ENCODE measurements at regions not wholly inside any gene's neighbourhood (a gene's known extent, or its start where the extent isn't known, plus 50 kb on each side); places are given as distances from the start of the nearest gene placed in this dataset.

GRCh38 chr3:22208844-22209243, 457.8 kb upstream of the ZNF385D start:
- ChIA-PET CTCF (interaction anchor here (1.1 kb wide), 1 partner anchor 81 kb away, joined by 4 read pairs; no protein-coding TSS in a partner anchor), POLR2A (interaction anchor here (0.6 to 1.0 kb wide), 3 partner anchors 14 to 263 kb away, joined by 3 to 4 read pairs (median 4); no protein-coding TSS in a partner anchor)
- no TSS peak for BruUV-seq (replicated peaks)
- no peaks in the 10 kb centered on the region for H3K9me3 Mint-ChIP-seq (ENCODE audit: unreplicated experiment)
- no peak for TF ChIP-seq CTCF (IDR thresholded peaks at IDR 0.05; ENCODE audit: unreplicated experiment)
- H3K27ac Mint-ChIP-seq (ENCODE audit: low read depth, unreplicated experiment), result no peak overlapping the region
- no peak for DNase-seq (ENCODE audit: unreplicated experiment)
- intact Hi-C loops (cut with micrococcal nuclease), result no loop called here
- H3K27me3 Mint-ChIP-seq (ENCODE audit: insufficient read depth, unreplicated experiment), result no peaks in the 10 kb centered on the region
- no peaks in the 10 kb centered on the region for H3K4me1 Mint-ChIP-seq (ENCODE audit: insufficient read depth, unreplicated experiment)
- H3K36me3 Mint-ChIP-seq (ENCODE audit: insufficient read depth, unreplicated experiment), result no peaks in the 10 kb centered on the region
- H3K4me3 Mint-ChIP-seq (ENCODE audit: unreplicated experiment), result no peak overlapping the region

GRCh38 chr3:22209578-22209977, 458.6 kb upstream of the ZNF385D start:
- intact Hi-C loops (cut with micrococcal nuclease), result no loop called here
- CTCF ChIA-PET, result no interaction called here
- no peaks in the 10 kb centered on the region for H3K27me3 Mint-ChIP-seq (ENCODE audit: insufficient read depth, unreplicated experiment)
- TF ChIP-seq CTCF (IDR thresholded peaks at IDR 0.05; ENCODE audit: unreplicated experiment), result no peak
- BruUV-seq (replicated peaks), result no TSS peak
- no peaks in the 10 kb centered on the region for H3K4me1 Mint-ChIP-seq (ENCODE audit: insufficient read depth, unreplicated experiment)
- H3K36me3 Mint-ChIP-seq (ENCODE audit: insufficient read depth, unreplicated experiment), result no peaks in the 10 kb centered on the region
- no peak for DNase-seq (ENCODE audit: unreplicated experiment)
- H3K4me3 Mint-ChIP-seq (ENCODE audit: unreplicated experiment), result no peak overlapping the region
- POLR2A ChIA-PET, result interaction anchor here (1.0 kb wide), 1 partner anchor 27 kb away, joined by 4 read pairs; no protein-coding TSS in a partner anchor
- no peak overlapping the region for H3K27ac Mint-ChIP-seq (ENCODE audit: low read depth, unreplicated experiment)
- H3K9me3 Mint-ChIP-seq (ENCODE audit: unreplicated experiment), result no peaks in the 10 kb centered on the region

- CTCF ChIA-PET, result interaction anchor here (0.7 kb wide), 1 partner anchor 8 kb away, joined by 3 read pairs; no protein-coding TSS in a partner anchor
- Mint-ChIP-seq H3K4me1 (ENCODE audit: insufficient read depth, unreplicated experiment) (no peaks in the 10 kb centered on the region), H3K4me3 (ENCODE audit: unreplicated experiment) (no peak overlapping the region), H3K27me3 (ENCODE audit: insufficient read depth, unreplicated experiment) (no peaks in the 10 kb centered on the region), H3K36me3 (ENCODE audit: insufficient read depth, unreplicated experiment) (no peaks in the 10 kb centered on the region), H3K27ac (ENCODE audit: low read depth, unreplicated experiment) (no peak overlapping the region), H3K9me3 (ENCODE audit: unreplicated experiment) (no peaks in the 10 kb centered on the region)
- no peak for TF ChIP-seq CTCF (IDR thresholded peaks at IDR 0.05; ENCODE audit: unreplicated experiment)
- no TSS peak for BruUV-seq (replicated peaks)
- no peak for DNase-seq (ENCODE audit: unreplicated experiment)
- intact Hi-C loops (cut with micrococcal nuclease), result no loop called here
- POLR2A ChIA-PET, result no interaction called here
Observed at GRCh38 chr3:22210693-22211092, 459.7 kb upstream of the ZNF385D start.

- BruUV-seq (replicated peaks), result no TSS peak
- peaks cover 6% of the 10 kb centered on the region for H3K4me1 Mint-ChIP-seq (ENCODE audit: insufficient read depth, unreplicated experiment)
- no peaks in the 10 kb centered on the region for H3K27me3 Mint-ChIP-seq (ENCODE audit: insufficient read depth, unreplicated experiment)
Observed at GRCh38 chr3:22216601-22217000, 465.6 kb upstream of the ZNF385D start.

More at GRCh38 chr3:22216601-22217000, 465.6 kb upstream of the ZNF385D start:
- no peak for TF ChIP-seq CTCF (IDR thresholded peaks at IDR 0.05; ENCODE audit: unreplicated experiment)
- DNase-seq (ENCODE audit: unreplicated experiment), result no peak
- Mint-ChIP-seq H3K4me3 (ENCODE audit: unreplicated experiment) (no peak overlapping the region), H3K36me3 (ENCODE audit: insufficient read depth, unreplicated experiment) (no peaks in the 10 kb centered on the region), H3K27ac (ENCODE audit: low read depth, unreplicated experiment) (no peak overlapping the region), H3K9me3 (ENCODE audit: unreplicated experiment) (no peaks in the 10 kb centered on the region)
- ChIA-PET POLR2A (no interaction called here), CTCF (no interaction called here)
- intact Hi-C loops (cut with micrococcal nuclease), result no loop called here

Measured in MCF 10A (cell line).